ENCODE measurements at regions not wholly inside any gene's neighbourhood (a gene's known extent, or its start where the extent isn't known, plus 50 kb on each side); places are given as distances from the start of the nearest gene placed in this dataset.

GRCh38 chr12:5376591-5377207 is 55.2 kb upstream of the NTF3 start:
- Mint-ChIP-seq H3K4me1 (ENCODE audit: unreplicated experiment) (no peaks in the 10 kb centered on the region), H3K27me3 (peaks cover 20% of the 10 kb centered on the region), H3K27ac (no peak overlapping the region), H3K36me3 (no peaks in the 10 kb centered on the region), H3K9me3 (no peaks in the 10 kb centered on the region), H3K4me3 (no peak overlapping the region)
- DNase-seq (ENCODE audit: extremely low spot score, unreplicated experiment), result no peak
- no peak for TF ChIP-seq CTCF (conservative IDR thresholded peaks at IDR 0.05)

- Mint-ChIP-seq H3K4me3 (no peak overlapping the region), H3K36me3 (no peaks in the 10 kb centered on the region), H3K27me3 (peaks cover 22% of the 10 kb centered on the region), H3K4me1 (ENCODE audit: unreplicated experiment) (no peaks in the 10 kb centered on the region), H3K9me3 (no peaks in the 10 kb centered on the region), H3K27ac (no peak overlapping the region)
- DNase-seq (ENCODE audit: extremely low spot score, unreplicated experiment), result no peak
- no peak for TF ChIP-seq CTCF (conservative IDR thresholded peaks at IDR 0.05)
Observed at GRCh38 chr12:5377997-5378592, 53.8 kb upstream of the NTF3 start.

- Mint-ChIP-seq H3K9me3 (no peaks in the 10 kb centered on the region), H3K4me1 (ENCODE audit: unreplicated experiment) (peaks cover 7% of the 10 kb centered on the region), H3K27ac (no peak overlapping the region), H3K27me3 (peaks cover 33% of the 10 kb centered on the region), H3K36me3 (no peaks in the 10 kb centered on the region), H3K4me3 (no peak overlapping the region)
- DNase-seq (ENCODE audit: extremely low spot score, unreplicated experiment), result no peak
- TF ChIP-seq CTCF (conservative IDR thresholded peaks at IDR 0.05), result no peak
Observed at GRCh38 chr12:5379749-5380496, 52.0 kb upstream of the NTF3 start.
